ENCODE measurements at regions not wholly inside any gene's neighbourhood (a gene's known extent, or its start where the extent isn't known, plus 50 kb on each side); places are given as distances from the start of the nearest gene placed in this dataset.

DNA sequence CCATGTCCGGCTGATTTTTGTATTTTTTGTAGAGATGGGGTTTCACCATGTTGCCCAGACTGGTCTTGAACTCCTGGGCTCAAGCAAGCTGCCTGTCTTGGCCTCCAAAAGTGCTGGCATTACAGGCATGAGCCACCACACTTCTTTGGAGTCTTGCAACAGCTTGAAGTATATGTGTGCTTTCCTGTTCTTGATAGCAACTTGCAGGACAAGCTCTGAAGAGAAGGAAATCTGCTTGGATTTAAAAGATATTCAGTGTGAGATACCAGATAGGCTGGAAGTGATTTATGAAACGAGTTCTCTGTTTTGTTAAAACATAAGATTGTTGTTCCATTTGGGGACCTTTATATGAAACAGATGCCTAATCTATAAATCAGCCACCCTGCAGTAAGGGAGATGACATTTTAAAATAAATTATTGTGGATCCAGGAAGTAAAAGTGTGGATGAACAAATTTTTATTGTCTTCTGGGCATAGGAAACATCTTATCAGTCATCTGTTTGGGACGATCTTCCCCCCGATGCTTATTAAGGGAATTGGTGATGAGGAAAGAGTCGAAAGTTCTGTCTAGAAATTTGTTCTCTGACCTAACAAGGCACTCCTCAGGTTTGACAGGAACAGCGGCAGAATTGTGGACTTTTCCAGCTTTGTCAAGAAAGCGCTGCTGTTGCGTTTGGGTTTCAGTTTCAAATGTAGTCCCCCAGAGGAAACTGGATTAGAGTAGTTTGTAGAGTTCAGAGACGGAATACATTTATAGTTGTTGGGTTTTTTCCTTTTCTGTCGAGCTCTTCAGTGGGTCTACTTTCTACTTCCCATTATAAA is 53.7 kb upstream of the MAGI1 start:
- no peak overlapping the region for H3K4me2 ChIP-seq (ENCODE audit: insufficient read depth, low read length)
- TF ChIP-seq ZNF23 (CRISPR knock-in tag; IDR thresholded peaks at IDR 0.05) (no peak), PHB (CRISPR knock-in tag; IDR thresholded peaks at IDR 0.05) (no peak), MECOM (CRISPR knock-in tag; IDR thresholded peaks at IDR 0.05) (no peak), GABPB1 (CRISPR knock-in tag; IDR thresholded peaks at IDR 0.05) (no peak), MAFK (IDR thresholded peaks at IDR 0.05; ENCODE audit: low read length) (no peak), PTTG1 (tag; IDR thresholded peaks at IDR 0.05; ENCODE audit: low read depth) (no peak), PHF21A (IDR thresholded peaks at IDR 0.05; ENCODE audit: borderline replicate concordance, low read depth) (no peak), ZNF76 (CRISPR knock-in tag; IDR thresholded peaks at IDR 0.05; ENCODE audit: borderline replicate concordance) (no peak), ELF2 (CRISPR knock-in tag; IDR thresholded peaks at IDR 0.05) (no peak), LARP7 (IDR thresholded peaks at IDR 0.05) (no peak), TCF7L2 (IDR thresholded peaks at IDR 0.05; ENCODE audit: low read depth, low read length) (no peak), TRIM24 (IDR thresholded peaks at IDR 0.05) (no peak), ERF (CRISPR knock-in tag; IDR thresholded peaks at IDR 0.05) (no peak), COPS2 (conservative IDR thresholded peaks at IDR 0.05) (no peak), ZZZ3 (IDR thresholded peaks at IDR 0.05) (no peak)
- TF ChIP-seq, protein P1, sequence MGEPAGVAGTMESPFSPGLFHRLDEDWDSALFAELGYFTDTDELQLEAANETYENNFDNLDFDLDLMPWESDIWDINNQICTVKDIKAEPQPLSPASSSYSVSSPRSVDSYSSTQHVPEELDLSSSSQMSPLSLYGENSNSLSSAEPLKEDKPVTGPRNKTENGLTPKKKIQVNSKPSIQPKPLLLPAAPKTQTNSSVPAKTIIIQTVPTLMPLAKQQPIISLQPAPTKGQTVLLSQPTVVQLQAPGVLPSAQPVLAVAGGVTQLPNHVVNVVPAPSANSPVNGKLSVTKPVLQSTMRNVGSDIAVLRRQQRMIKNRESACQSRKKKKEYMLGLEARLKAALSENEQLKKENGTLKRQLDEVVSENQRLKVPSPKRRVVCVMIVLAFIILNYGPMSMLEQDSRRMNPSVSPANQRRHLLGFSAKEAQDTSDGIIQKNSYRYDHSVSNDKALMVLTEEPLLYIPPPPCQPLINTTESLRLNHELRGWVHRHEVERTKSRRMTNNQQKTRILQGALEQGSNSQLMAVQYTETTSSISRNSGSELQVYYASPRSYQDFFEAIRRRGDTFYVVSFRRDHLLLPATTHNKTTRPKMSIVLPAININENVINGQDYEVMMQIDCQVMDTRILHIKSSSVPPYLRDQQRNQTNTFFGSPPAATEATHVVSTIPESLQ (CRISPR knock-in tag; IDR thresholded peaks at IDR 0.05) = no peak
- TF ChIP-seq, protein P2, sequence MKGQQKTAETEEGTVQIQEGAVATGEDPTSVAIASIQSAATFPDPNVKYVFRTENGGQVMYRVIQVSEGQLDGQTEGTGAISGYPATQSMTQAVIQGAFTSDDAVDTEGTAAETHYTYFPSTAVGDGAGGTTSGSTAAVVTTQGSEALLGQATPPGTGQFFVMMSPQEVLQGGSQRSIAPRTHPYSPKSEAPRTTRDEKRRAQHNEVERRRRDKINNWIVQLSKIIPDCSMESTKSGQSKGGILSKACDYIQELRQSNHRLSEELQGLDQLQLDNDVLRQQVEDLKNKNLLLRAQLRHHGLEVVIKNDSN (CRISPR knock-in tag; IDR thresholded peaks at IDR 0.05) = no peak
- TF ChIP-seq, protein P3, sequence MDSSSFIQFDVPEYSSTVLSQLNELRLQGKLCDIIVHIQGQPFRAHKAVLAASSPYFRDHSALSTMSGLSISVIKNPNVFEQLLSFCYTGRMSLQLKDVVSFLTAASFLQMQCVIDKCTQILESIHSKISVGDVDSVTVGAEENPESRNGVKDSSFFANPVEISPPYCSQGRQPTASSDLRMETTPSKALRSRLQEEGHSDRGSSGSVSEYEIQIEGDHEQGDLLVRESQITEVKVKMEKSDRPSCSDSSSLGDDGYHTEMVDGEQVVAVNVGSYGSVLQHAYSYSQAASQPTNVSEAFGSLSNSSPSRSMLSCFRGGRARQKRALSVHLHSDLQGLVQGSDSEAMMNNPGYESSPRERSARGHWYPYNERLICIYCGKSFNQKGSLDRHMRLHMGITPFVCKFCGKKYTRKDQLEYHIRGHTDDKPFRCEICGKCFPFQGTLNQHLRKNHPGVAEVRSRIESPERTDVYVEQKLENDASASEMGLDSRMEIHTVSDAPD (CRISPR knock-in tag; IDR thresholded peaks at IDR 0.05) = no peak
- no peaks in the 10 kb centered on the region for H3K9me3 ChIP-seq (replicated peaks; ENCODE audit: control insufficient read depth, insufficient read depth, low read depth, low read length)
- H3K27me3 ChIP-seq (ENCODE audit: control insufficient read depth in 2 of 2, insufficient read depth in 2 of 2, low read length in 2 of 2) = no peaks in the 10 kb centered on the region; a peak in 1 of 5 replicates
- H3K4me3 ChIP-seq = no peak overlapping the region
- intact Hi-C loops (cut with micrococcal nuclease) (no loop called here), in situ Hi-C loops (cut with MboI) (no loop called here)
- WGBS (ENCODE audit: insufficient coverage, low coverage, missing lambda C conversion rate) = 0% methylated on average over 10 of the region's 10 CpGs
- H3K36me3 ChIP-seq (ENCODE audit: control insufficient read depth, insufficient read depth, low read length) = no peaks in the 10 kb centered on the region
- H3K79me2 ChIP-seq (ENCODE audit: control insufficient read depth, insufficient read depth, low read length) = no peaks in the 10 kb centered on the region
- no peak for FAIRE-seq
- no TSS peak for BruUV-seq (replicated peaks)
- H3K9ac ChIP-seq (ENCODE audit: insufficient read depth in 1 of 2, low read depth in 2 of 2, low read length in 2 of 2) = no peak overlapping the region
- no peaks in the 10 kb centered on the region for H3K9me1 ChIP-seq (ENCODE audit: control insufficient read depth, insufficient read depth, low read length)
- POLR2A ChIA-PET = no interaction called here
- H4K20me1 ChIP-seq (replicated peaks; ENCODE audit: control insufficient read depth, insufficient read depth, low read length) = no peaks in the 10 kb centered on the region
- H2AFZ ChIP-seq (ENCODE audit: low read depth, low read length) = no peak overlapping the region
- CTCF ChIA-PET (ENCODE audit: low intra/inter-chr PET ratio) = no interaction called here
- no peak for DNase-seq (ENCODE audit: extremely low read depth in 1 of 4, low spot score in 3 of 4)
- no peak overlapping the region for H3K27ac ChIP-seq (ENCODE audit: extremely low read depth, low read depth, low read length)
- no peak for ATAC-seq
- H3K4me1 ChIP-seq (replicated peaks in 1 of 2; ENCODE audit: control insufficient read depth in 2 of 2, insufficient read depth in 2 of 2, low read length in 2 of 2) = no peaks in the 10 kb centered on the region; a peak in 1 of 5 replicates
